Stimulated activated naive CD4-positive, alpha-beta T cell (primary cell): ENCODE measurements at regions not wholly inside any gene's neighbourhood (a gene's known extent, or its start where the extent isn't known, plus 50 kb on each side); places are given as distances from the start of the nearest gene placed in this dataset.

Experiments
- DNase-seq, 6 experiments: peaks; one replicate each; lab custom pipeline; 2025; lab: John Stamatoyannopoulos, UW

GRCh38 chr14:53610947-53611346 lies 345.7 kb downstream of the BMP4 start:
- DNase-seq, result no peak

DNA sequence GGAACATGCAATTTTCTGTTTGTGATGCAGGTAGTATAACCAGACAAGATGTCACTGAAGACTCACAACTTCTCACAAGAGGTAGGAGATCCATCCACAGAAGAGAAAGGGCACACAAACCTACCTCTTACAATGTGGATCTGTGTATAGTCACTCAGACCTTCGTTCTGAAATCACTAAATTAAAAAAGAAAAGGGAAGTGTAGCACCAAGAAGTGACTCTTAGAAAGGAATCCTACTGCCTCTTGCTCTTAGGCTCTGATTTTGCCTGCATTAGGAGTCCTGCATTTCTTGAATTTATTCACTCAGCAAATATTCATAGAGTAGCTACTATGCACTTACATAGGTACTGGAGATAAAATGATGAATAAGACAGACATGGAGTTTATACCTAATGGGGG lies 347.6 kb downstream of the BMP4 start:
- no peak for DNase-seq

DNA sequence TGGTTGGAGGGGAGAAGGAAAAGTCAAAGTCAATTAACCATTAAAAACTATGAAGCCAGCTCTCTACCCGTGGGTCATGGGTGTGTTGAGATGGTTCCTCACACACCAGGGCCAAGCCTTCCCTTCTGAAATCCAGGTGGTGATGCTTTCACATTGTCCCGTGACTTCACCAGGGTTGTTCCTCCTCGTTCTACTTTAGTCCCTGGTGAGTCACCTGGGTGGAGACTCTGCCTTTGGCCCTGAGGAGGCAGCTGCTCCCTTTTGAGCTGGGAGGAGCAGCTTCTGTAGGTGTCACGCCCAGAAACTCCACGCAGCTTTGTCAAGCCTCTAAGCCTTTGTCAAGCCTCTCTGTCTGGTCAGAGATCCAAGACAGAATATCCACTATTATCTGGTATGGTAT lies 348.3 kb downstream of the BMP4 start:
- DNase-seq, result no peak

DNA sequence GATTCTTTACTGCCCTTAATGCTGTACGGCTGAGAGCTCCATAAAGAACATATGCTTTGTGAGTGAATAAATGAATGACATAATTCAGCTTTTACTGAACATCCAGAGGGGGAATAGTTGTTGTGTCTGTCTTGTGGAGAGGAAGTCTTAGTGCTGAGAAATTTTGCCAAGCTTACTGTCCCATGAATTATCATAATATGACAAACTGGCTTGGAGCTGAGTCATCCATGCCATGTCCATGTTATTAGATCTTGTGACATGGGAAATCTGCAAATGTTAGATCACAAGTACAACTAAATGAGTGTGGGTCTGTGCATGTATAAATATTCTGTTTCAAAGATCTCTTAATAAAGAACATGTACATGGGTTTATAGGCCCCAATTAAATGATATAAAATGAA lies 350.4 kb downstream of the BMP4 start:
- DNase-seq, result no peak

DNA sequence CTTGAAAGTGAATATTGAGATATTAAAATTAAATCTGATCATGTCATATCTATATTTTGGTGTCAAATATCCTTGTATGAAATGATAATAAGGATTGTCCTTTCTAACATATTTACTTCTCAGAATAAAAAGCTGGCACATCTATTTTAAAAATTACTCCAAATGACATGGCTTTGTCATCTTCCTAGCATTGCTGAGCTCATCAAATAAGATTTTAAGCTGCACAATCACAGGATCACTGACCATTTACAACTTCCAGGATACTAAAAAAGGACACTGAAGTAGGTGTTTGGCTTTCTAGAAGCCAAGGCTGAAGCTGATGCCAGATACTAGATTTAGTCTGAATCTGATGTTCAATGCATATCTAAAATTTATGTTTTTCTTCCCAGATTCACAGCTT lies 351.1 kb downstream of the BMP4 start:
- no peak for DNase-seq

- no peak for DNase-seq
Measured at GRCh38 chr14:53603994-53604393, 352.6 kb downstream of the BMP4 start.

DNA sequence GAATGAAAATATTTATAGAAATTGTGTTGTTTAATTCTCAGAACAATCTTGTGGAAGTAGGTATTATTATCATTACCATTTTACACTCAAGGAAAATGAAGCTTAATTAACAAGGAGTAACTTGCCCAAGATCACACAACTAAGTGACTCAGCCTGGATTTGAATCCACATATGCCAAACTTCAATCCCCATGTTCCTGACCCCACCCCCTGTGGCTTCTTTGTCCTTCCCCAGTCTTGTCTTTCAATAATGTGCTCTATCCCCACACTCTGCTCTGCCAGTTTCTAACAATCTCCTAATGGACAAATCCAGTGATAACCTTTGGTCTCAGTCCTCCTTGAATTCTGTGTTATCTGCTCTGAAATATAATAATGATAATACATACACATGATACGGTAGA lies 355.2 kb downstream of the BMP4 start:
- DNase-seq, result no peak

- no peak for DNase-seq
Measured at GRCh38 chr14:53599221-53599945, 357.2 kb downstream of the BMP4 start.

GRCh38 chr14:53596853-53597525 lies 359.6 kb downstream of the BMP4 start:
- DNase-seq, result no peak

DNA sequence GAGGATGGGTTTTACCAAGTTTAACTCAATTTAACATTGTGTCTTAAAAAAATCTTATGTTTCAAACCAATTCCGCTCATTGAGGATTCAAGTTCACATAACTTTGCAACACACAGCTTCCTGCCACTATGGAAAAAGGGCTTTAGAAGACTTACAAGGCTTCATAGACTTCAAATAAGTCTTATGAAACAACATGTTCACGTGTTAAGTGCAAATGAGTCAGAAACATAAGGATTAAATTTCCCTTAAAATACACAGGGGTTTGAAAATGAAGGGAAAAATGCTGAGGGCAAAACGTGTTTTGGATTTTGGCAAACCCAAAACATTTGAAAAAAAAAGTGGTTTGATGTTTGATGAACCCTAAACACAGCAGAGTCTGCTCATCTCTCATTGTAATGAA lies 364.8 kb downstream of the BMP4 start:
- no peak for DNase-seq

DNA sequence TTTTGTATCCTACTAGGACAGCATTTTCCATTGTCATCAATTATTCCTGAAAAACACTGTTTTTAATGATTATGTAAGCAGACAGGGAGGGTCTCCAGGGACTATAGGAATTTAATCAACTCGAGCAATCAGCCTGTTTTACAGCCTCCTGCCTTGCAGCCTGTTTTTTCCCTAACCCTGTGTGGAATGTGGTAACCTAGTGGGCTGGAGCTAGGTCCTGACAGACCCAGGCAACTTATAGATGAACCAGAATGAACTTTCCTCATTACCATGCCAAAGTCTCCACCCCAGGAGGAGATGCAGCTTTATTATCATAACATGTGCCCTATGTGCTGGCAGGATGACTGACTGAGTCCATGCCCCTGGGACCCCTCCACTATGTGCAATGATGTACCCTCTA lies 375.1 kb downstream of the BMP4 start:
- no peak for DNase-seq

DNA sequence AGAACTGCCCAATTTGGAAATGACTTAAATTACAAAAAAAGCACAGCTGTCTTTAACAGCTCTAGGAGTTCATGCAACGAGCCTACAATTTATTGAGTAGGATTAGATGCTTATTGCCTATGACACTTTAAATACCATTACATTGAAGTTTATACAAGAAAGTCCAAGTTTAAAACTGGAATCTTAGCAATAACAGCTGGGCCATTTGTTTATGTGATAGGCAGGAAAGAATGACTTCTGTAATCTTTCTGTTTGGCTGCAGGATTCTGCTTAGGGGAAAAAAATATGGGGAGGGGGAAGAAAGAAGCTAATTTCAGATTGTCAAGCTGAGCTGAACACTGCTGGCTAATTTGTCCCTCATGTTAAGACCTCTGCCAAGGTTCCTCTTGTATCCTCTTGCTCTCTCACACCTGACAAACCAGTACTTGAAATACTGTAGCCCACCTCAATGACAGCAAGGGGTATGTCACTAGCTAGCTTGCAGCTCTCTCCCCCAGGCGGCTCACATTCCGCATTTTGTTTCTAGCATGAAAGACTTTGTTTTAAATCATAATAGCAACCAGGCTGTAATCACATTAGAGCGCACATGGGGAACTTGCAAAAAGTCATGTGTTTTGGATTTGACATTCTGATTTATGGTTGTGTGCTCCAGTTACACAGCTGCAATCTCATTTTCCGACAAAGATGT lies 384.8 kb downstream of the BMP4 start:
- no peak for DNase-seq

DNA sequence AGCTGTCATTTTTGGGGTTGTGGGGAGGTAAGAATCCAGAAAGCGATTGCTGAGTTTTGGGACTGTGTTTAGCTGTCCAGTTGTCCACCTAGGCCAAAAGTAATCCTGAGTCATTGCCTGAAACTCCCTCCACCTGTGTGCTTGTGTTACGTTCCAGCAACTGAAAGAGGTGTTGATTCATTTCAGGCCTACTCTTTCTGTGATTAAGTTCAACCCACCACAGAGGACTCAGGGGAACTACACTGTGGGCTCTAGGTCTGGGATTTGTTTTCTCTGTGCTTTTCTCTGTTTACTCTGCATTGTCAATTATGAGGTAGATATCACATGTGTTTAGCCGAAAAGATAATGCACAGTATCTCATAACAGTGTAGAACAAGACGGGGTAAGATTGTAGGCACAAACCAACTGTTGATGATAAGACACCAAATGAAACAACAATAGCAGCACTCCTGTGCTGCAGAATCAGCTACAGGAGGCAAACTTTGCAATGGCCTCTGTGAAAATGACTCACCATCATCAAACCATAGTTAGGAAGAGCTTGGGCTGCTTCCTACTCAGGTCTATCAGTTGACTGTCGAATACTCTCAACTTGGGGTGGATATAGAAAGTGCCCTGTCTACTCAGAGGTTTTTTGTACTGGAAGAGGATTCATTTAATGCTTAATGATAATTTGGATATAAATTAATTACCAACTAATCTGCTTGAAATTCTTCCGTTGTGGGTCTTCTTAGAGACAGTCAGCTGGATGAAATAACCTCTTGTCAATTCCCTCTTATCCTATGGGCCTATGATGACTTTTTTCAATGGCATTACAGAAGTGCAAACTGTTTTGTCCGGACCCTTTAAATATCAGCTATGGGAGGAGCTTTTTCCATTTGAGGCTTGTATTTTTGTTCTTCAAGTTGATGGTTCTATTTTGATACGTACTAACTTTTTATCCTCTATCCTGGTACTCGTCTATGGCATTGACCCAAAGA lies 385.9 kb downstream of the BMP4 start:
- DNase-seq, result no peak

DNA sequence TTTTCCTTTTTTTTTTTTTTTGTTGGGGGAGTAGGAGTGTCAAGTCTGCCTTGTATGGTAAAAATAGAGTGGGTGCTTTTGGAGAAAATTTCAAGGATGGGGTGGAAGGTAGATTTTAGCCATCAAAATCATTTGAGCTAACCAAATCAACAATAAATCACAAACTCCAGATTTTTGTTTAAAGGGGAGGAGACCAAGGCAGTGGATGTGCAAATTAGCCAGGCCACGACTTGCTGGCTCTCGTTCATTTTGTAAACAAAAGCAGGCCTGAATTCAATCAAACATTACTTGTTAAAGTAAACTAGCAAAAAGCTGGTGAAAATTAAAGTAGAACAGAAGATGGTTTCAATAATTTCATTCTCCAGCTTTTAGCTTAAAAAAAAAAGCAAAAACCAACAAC lies 387.2 kb downstream of the BMP4 start:
- no peak for DNase-seq

DNA sequence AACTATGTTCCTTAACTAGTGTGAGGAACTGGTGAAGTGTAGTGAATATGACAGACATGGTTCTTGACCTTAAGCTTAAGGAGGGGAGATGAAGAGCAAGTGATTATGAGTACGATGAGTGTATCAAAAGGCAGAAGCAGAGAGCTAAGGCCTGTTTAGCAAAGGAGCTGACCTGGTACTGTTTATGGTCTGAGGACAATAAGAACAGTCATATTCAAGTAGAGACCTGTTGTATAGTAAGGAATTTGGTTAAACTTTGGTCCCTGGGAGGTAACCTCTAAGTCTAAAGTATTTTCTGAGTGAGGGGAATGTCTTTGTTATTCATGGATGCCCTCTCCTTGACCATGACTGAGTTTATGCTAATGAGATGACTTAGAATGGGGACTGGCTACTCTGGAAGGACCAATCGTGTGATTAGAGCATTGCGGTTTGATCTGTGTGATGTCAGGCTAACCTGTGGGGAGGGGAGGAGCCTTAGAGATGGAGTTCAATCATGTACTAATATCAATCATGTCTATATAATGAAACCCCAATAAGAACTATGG lies 389.3 kb downstream of the BMP4 start:
- DNase-seq, result no peak

DNA sequence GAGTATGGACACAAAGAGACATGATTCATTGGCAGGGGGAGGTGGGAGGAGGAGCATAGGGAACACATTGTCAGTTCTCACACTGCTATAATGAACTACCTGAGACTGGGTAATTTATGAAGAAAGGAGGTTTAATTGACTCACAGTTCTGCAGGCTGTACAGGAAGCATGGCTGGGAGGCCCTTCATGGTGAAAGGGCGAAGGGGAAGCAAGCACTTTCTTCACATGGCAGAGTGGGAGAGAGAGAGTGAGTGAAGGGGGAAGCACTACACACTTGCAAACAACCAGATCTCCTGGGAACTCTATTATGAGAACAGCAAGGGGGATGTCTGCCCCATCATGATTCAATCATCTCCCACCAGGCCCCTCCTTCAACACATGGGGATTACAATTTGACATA lies 391.8 kb downstream of the BMP4 start:
- no peak for DNase-seq

- no peak for DNase-seq
Measured at GRCh38 chr14:53563628-53564027, 393.0 kb downstream of the BMP4 start.

DNA sequence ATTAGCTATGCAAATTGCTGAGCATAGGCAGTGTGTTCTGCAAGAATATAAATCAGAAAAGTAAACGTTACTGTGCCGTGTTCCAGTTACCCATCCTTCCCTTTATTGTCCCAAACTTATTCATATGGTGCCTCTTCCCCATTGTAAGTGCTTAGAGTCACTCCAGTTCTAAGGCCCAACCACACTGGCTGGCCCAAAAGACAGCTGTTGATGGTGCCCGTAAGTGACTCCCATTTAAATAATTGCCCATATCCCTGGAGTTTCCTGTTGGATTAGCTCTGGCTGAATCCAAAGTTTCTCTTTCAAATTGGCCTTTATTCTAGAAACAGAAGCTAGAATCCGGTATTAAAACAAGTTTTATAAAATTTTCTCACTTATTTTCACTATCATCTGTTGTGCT lies 400.1 kb upstream of the DDHD1 start:
- no peak for DNase-seq

DNA sequence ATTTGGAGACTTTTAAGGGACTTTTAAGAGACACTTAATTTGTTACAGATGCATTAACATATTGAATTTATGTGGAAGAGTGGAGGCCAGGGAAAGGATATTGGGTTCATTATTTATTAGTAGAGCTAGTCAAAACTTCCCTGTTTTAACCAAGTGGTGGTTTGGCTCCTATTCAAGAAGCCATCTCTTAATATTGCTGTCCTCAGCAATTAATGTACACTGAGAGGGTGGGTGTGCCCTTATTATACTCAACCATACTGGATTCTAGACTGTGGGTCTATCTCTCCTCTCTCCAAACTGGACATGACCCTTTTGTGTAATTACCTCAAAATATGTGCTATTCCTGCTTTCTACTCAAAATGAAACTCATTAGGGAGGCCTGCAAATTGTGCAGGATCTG lies 398.7 kb upstream of the DDHD1 start:
- DNase-seq, result no peak

GRCh38 chr14:53550776-53551175 lies 397.7 kb upstream of the DDHD1 start:
- DNase-seq, result no peak

DNA sequence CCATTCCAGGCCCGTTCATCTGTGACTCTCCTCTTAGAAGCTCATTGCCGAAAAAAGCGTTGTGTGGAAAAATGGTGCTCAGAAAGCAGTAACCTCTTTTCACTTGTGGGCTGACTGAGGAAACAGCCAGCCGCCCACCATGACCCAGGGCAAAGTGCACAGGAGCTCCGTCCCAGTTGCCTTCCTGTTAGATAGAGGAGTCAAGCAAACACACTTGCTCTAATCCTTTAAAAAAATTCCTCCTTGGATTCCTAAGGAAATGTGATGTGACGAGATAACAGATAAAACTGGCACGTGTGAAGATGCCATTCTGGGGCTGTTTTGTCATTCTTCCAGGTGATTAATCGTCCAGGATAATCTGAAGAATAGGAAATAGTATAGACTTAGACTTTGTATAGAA lies 396.8 kb upstream of the DDHD1 start:
- no peak for DNase-seq

GRCh38 chr14:53547593-53547992 lies 394.5 kb upstream of the DDHD1 start:
- no peak for DNase-seq
